GM19467 (cell line): ENCODE measurements at regions not wholly inside any gene's neighbourhood (a gene's known extent, or its start where the extent isn't known, plus 50 kb on each side); places are given as distances from the start of the nearest gene placed in this dataset.
"Not testable (repeated sequence)": the region's sequence is repeated elsewhere in the genome, so short reads cannot be mapped to it uniquely, and the experiment has no call there.

ENCODE experiments used
- ATAC-seq: cut with Tn5 transposase; IDR thresholded peaks from one replicate; pipeline ENCODE4 v1.9.1; 2021; ENCODE audit warnings: mild to moderate bottlenecking, moderate library complexity; ENCODE audit not compliant: unreplicated experiment

DNA sequence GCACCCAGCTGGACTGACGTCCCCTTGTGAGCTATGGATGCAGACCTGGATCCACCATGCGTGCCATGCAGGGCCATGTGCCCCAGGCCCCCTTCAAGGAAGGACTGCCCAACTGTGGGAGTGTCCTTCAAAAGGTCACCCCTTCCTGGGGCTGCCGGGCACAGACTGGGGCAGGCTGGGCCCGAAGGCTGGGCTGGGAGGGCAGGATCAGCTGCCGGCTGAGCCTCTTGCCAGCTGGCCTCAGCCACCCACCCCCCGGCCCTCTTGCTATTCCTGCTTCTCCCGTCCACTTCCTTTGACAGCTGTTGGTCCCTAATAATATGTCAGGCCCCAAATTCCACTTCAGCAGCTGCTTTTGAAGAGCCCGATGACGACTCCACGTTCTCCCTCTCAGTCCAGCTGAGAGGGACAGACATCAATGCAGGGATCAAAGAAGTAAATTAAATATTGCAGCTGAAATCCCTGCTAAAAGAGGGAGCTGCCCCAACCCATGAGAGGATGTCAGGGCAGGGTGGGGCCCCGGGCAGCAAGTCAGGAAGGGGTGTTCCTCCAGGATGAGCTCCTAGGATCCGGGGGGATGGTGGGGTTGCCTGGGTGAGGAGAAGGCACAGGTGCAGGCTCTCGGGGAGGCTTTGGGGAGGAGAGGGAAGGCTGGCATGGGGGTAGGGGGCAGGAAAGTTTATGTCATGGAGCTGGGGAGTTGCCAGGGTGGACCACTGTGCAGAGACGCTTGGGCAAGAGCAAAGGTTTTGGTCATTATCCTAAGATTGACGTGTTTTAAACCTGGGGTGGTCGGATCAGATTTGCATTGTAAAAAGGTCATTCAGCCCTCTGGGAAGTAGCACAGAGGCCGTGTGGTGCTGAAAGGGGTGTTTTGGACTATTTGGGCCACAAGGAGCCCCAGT, 185.0 kb downstream of the ANKRD60 start:
- no peak for ATAC-seq

DNA sequence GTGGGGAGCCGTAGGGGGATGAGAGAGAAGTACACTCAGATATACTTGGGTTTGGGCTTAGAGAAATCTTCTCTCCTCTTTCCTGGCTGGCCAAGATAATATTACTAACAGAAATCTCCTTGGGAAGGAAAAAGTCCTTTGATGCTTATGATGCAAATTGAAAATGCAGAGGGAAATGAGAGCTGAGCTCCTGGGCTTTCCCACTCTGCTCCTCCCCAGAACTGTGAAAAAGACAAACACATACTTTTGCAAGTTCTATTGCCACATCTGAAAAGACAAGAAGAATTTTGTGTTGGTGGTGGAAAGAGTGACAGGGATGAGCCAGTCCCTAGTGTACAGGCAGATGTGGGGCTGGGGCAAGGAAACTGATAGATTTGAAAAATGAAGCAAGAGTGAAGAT, 185.9 kb downstream of the ANKRD60 start:
- no peak for ATAC-seq

DNA sequence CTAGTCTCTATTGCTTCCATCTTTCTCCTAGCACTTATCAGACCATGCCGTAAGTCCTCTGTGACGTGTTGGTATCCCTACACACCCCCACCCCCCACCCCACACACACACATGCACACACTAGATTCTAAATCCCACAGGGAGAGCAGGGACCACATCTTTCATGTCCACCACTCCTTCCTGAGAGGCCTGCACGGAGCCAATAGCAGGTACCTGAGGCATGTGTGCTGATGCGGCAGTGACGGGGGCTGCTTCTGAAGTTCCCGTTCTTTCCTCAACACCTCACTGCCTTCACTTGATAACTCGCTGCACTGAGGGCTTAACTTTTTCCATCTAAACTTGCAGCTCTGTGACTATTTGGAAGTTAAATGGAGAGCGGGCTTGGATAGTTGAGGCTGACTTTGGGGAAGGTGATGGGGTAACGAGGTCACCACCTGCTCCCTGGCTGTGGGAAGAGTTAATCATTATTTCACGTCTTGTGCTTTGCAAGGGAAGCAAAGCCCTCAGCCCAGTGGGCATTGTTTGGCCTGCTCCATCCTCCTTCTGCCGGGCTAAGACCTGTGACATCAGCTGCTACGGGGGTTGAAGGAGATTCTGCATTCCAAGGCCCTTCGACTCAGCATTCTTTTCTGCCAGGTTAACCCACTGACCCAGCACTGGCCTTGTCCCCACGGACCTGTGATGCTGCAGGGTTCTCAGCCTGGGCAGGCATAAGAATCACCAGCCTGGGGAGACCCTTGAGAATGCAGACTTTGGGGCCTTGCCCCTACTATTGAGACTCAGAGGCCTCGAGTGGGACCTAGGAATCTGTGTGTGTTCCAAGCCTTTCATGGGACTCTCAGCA, 187.8 kb downstream of the ANKRD60 start:
- no peak for ATAC-seq

DNA sequence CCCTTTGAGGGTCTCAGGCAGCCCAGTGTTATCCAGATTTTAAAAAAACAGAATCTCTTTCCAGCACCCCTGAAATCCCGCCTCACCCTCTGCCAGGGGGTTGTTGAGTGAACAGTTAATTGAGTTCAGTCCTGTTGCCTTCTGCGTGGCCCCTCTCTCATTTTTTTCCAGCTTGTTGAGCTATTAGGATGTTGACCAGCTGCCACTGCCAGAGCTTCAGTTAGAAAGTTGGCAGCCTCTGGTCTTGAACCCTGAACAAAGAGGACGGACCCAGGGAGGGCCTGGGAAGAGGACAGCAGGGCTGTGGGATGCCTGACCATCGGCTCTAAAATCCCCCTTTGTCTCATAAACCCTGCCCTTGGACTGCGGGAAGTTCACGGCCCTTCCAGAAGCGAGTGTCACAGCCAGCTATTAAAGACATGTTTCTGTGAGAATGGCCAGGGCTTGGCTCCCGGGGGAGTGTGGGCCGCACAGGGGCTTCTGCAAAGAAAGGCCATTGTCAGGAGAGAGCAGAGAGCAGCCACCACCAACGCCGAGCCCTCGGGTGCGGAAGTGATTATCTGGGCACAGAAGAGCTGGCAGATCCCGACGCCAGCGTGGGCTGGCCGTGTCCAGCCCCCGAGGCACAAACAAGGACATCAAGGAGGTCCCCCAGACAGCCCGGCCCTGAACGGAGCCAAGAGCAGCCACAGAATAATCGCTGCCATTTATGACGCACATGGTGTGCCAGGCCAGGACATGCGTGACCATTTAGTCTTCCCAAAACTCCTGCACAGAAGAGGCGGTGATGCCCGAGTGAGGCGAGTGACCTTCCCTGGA, 189.0 kb downstream of the ANKRD60 start:
- ATAC-seq, result no peak

DNA sequence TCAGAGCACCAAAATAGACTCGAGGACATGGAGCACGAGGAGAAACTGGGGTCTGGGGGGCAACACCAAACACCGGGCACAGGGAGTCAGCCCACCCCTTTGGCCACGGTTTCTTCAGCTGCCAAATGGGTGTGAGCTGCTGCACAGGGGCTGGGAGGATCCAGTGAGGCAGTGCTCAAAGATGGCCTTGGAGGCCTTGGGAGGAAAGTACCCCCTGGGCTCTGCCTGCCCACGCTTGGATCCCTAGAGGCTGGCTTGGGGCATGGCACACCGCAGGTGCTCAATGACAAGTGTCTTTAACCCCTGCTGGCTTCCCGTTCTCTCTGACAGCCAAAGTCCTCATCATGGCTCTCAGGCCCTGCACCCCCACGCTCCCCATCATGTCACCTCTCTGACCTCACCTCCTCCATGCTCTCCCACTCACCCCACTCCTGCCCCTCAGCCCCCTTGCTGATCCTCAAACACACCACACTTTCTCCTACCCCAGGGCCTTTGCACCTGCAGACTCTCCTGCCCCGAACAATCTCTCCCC, 190.3 kb downstream of the ANKRD60 start:
- ATAC-seq, result no peak

- ATAC-seq, result no peak
These were observed 190.8 kb downstream of the ANKRD60 start for GRCh38 chr20:58037631-58038030.

GRCh38 chr20:58033026-58033536, 195.4 kb downstream of the ANKRD60 start:
- no peak for ATAC-seq

DNA sequence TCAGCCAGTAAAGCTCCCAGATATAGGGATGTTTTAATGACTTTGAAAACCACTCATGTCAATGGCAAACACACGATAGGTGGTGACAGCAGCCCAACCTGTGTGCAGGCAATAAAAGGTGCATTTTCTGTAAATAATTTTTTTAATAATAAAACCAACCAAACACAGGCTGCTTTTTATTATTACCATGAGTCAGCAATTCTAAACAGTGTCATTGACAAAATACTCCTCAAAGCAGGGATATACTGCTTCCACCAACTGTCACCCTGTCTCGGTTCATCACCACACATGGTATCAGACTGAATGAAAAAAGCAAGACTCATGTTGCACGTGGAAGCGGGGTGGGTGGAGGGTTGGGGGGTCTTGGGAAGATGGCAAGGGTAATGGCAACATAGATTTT, 195.9 kb downstream of the ANKRD60 start:
- ATAC-seq, result no peak

DNA sequence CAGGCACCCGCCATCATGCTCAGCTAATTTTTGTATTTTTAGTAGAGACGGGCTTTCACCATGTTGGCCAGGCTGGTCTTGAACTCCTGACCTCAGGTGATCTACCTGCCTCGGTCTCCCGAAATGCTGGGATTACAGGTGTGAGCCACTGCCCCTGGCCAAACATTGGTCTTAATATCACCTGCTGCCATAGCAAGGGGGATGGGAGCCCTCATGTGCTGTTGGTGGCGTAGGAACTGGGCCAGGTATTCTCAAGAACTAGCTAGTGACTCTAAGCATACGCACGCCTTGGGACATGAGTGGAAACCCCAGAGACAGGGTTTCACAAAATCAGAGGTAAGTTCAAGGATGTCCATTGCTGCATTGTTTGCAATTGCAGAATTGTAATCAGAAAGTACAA, 197.1 kb downstream of the ANKRD60 start:
- not testable (repeated sequence) for ATAC-seq

GRCh38 chr20:58028123-58028522, 200.3 kb downstream of the ANKRD60 start:
- ATAC-seq, result no peak

GRCh38 chr20:58026361-58026760, 202.1 kb downstream of the ANKRD60 start:
- no peak for ATAC-seq

GRCh38 chr20:58025233-58025632, 203.2 kb downstream of the ANKRD60 start:
- ATAC-seq, result no peak

- ATAC-seq, result no peak
These were observed 204.2 kb downstream of the ANKRD60 start for GRCh38 chr20:58024241-58024721.

DNA sequence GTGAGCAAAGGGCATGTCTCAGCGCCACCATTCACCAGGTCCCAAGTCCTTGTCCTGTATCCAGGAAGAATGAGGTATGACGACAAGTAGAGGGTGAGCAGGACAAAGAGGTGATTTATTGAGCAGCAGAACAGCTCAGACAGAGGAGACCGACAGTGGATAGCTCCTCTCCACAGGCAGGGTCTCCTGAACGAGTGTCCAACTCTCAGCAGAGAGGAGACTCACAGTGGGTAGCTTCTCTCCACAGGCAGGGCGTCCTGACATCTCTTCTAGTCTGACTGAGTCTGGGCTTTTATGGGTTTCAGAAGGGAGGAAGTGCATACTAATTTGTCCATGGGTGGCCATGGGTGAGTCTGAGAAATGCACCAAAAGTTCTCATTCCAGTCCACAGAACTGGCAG, 204.7 kb downstream of the ANKRD60 start:
- no peak for ATAC-seq

DNA sequence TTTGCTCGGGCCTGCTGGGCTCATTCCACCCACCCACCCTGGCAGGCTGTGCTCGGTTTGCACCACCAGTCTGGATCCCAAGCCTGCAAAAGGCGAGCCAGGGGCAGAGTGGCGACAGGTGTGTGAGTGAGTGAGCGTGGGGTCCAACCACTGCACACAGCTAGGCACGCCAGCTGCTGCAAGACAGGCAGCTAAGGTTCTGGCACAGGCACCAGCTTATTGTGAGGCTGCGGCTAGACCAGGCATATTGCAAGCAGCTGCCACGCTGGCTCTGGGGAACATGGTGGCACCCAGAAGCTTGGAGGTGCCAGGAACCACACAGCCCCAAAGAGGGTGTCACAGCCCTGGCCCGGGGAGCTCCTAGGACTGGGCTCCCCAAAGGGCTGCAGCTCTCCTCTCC, 205.1 kb downstream of the ANKRD60 start:
- no peak for ATAC-seq

DNA sequence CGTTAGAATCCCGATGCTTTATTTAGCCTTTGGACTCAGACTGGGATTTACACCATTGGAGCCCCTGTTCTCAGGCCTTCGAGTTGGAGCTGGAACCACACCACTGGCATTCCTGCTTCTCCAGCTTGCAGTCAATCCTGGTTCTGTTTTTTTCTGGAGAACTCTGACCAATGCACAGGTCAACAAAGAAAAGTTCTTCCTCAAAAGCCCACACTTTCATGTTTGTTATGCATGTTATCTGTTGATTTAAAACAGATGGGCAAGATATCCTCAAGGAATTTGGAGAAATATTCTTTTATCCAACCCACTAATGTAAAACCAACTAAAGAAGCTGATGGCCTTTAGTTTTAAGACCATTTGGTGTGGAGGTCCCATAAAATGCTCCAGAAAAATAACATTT, 205.7 kb downstream of the ANKRD60 start:
- no peak for ATAC-seq

DNA sequence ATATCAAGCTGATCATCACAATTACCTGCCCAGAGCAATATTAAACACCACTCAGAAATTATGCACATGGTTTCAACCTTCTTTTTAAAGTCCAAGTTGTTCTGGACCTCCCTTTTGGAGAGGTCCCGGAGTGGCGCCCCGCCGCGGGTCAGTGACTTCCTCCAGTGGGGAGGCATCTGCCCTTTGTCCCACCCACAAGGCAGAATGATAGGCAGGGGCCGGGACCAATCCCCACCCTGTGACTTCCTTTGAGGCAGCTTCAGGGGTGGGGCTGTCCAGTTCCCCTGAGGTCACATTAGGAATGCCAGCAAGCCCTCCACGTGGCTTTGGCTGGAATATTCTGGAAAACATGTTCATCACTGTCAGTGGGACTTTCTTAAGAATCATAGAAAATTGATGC, 207.0 kb downstream of the ANKRD60 start:
- ATAC-seq, result no peak

- ATAC-seq, result no peak
These were observed 207.6 kb downstream of the ANKRD60 start for GRCh38 chr20:58020656-58021454.

GRCh38 chr20:58019850-58020625, 208.4 kb downstream of the ANKRD60 start:
- no peak for ATAC-seq
